ENCODE measurements at regions not wholly inside any gene's neighbourhood (a gene's known extent, or its start where the extent isn't known, plus 50 kb on each side); places are given as distances from the start of the nearest gene placed in this dataset.

DNA sequence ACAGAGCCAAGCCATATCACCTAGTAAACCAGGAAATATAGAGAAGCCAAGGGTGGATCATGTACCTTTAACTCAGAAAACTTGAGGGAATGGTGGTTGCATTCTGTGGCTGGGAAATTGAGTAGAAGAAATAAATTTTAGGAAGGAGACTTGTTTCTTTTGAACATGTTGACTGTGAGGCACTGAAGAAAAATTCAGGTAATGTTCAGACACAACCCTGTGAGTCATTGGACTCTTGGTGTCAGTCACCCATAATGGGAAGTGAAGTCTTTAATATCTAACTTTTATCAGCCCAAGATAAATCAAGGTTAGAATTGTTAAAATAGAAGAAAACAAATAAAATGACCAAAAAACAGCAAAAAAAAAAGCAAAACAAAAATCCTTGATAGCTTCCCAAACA lies 98.8 kb upstream of the GRIK2 start:
- H3K4me3 ChIP-seq (ENCODE audit: low read length), result no peak overlapping the region
- peaks cover 19% of the 10 kb centered on the region for H3K9me3 ChIP-seq (ENCODE audit: insufficient read depth, low read depth, low read length)
- no peaks in the 10 kb centered on the region for H3K4me1 ChIP-seq (ENCODE audit: insufficient read depth, low read length)
- no peaks in the 10 kb centered on the region for H3K27me3 ChIP-seq (ENCODE audit: insufficient read depth, low read length)
- no peak overlapping the region for H3K9ac ChIP-seq (ENCODE audit: low read depth, low read length)
- H3K36me3 ChIP-seq (ENCODE audit: insufficient read depth, low read length), result no peaks in the 10 kb centered on the region
- H3K27ac ChIP-seq (ENCODE audit: low read depth, low read length), result no peak overlapping the region

DNA sequence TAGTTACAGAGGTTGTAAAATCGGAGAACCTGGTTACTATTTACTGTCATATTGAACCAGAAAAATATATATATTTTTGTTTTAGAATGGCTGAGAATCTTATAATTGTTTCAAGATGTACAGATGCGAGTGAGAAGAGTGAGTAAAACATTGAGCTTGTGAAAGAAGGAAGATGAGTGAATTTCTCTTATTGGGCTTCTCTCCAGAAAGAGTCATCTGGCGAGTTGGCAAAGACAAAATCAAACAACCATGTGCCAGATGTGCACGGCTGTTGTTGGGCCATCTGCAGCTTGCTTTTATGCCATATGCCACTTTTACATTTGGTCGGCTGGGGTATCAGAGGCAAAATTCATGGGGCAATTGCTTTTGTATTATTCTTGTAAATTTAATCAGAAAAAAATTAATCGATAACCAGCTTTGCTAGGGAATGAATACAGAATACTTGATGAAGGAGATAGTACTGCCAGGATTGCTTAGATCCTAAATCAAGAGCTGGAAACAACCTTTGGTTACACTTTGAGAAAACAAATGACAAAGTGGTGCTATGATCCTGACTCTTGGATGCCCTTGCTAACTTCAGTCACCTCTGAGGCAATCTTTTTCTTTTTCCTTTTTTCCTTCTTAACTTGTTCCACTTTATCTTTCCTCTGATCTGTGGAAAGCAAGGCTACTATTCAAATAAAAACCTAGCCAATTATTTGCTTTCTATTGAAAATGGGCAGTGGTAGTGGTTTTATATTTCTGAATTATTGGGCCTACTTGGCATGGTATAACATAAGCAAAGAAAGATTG lies 97.1 kb upstream of the GRIK2 start:
- Histone ChIP-seq H3K9me3 (ENCODE audit: insufficient read depth, low read depth, low read length) (peaks cover 19% of the 10 kb centered on the region), H3K36me3 (ENCODE audit: insufficient read depth, low read length) (no peaks in the 10 kb centered on the region), H3K9ac (ENCODE audit: low read depth, low read length) (no peak overlapping the region), H3K4me3 (ENCODE audit: low read length) (no peak overlapping the region), H3K27me3 (ENCODE audit: insufficient read depth, low read length) (no peaks in the 10 kb centered on the region), H3K27ac (ENCODE audit: low read depth, low read length) (no peak overlapping the region), H3K4me1 (ENCODE audit: insufficient read depth, low read length) (no peaks in the 10 kb centered on the region)
- WGBS, result 81% methylated on average over 6 of the region's 6 CpGs

DNA sequence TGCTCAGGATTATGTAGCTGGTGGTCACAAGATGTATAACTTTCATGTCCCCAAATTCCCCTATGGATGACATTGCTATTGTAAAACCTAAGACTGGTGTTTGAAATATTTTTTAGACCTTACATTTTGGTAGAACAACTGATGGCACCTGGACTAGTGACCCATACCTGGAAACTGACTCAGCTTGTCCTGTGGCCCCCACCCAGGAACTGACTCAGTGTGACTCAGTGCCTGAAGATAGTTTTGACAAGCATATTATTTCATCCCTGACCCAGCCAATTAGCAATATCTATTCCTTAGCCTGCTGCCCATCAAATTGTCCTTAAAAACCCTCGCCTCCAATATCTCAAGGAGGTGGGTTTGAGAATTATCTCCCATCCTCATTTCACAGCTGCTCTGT lies 90.9 kb upstream of the GRIK2 start:
- Histone ChIP-seq H3K27ac (ENCODE audit: low read depth, low read length) (no peak overlapping the region), H3K9me3 (ENCODE audit: insufficient read depth, low read depth, low read length) (peaks cover 7% of the 10 kb centered on the region; the same call in 1 of the 2 replicates), H3K36me3 (ENCODE audit: insufficient read depth, low read length) (no peaks in the 10 kb centered on the region), H3K27me3 (ENCODE audit: insufficient read depth, low read length) (no peaks in the 10 kb centered on the region), H3K9ac (ENCODE audit: low read depth, low read length) (no peak overlapping the region), H3K4me1 (ENCODE audit: insufficient read depth, low read length) (no peaks in the 10 kb centered on the region), H3K4me3 (ENCODE audit: low read length) (no peak overlapping the region)
- 100% methylated on average over 1 of the region's 1 CpG for WGBS

DNA sequence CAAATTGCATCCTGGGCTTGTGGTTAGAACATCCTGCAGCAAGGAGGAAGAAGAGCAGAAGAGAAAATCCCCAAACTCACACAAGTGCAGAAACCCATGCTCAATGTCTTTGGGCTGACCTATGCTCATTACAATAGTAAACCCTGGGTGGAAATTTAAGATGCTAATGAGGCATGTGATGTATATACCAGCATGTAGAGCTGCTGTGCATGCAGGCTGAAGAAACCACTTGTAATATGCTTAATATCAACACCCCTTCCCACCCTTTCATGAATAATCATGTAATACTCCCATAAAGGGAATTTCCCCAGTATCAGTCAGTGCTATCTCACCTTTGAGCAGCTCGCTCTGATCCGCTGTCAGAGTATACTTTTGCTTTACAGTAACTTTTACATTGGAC lies 90.0 kb upstream of the GRIK2 start:
- Histone ChIP-seq H3K9ac (ENCODE audit: low read depth, low read length) (no peak overlapping the region), H3K36me3 (ENCODE audit: insufficient read depth, low read length) (no peaks in the 10 kb centered on the region), H3K4me1 (ENCODE audit: insufficient read depth, low read length) (no peaks in the 10 kb centered on the region), H3K9me3 (ENCODE audit: insufficient read depth, low read depth, low read length) (peaks cover 7% of the 10 kb centered on the region; the same call in 1 of the 2 replicates), H3K4me3 (ENCODE audit: low read length) (no peak overlapping the region), H3K27me3 (ENCODE audit: insufficient read depth, low read length) (no peaks in the 10 kb centered on the region), H3K27ac (ENCODE audit: low read depth, low read length) (no peak overlapping the region)
- WGBS, result 97% methylated on average over 2 of the region's 2 CpGs

GRCh38 chr6:101312652-101313051 lies 80.9 kb upstream of the GRIK2 start:
- Histone ChIP-seq H3K9ac (ENCODE audit: low read depth, low read length) (no peak overlapping the region), H3K27me3 (ENCODE audit: insufficient read depth, low read length) (no peaks in the 10 kb centered on the region), H3K4me3 (ENCODE audit: low read length) (no peak overlapping the region), H3K27ac (ENCODE audit: low read depth, low read length) (no peak overlapping the region), H3K36me3 (ENCODE audit: insufficient read depth, low read length) (no peaks in the 10 kb centered on the region), H3K9me3 (ENCODE audit: insufficient read depth, low read depth, low read length) (no peaks in the 10 kb centered on the region), H3K4me1 (ENCODE audit: insufficient read depth, low read length) (no peaks in the 10 kb centered on the region)
- 95% methylated on average over 2 of the region's 2 CpGs for WGBS

GRCh38 chr6:101322921-101323320 lies 70.6 kb upstream of the GRIK2 start:
- Histone ChIP-seq H3K36me3 (ENCODE audit: insufficient read depth, low read length) (no peaks in the 10 kb centered on the region), H3K9ac (ENCODE audit: low read depth, low read length) (no peak overlapping the region), H3K27me3 (ENCODE audit: insufficient read depth, low read length) (no peaks in the 10 kb centered on the region), H3K9me3 (ENCODE audit: insufficient read depth, low read depth, low read length) (no peaks in the 10 kb centered on the region), H3K27ac (ENCODE audit: low read depth, low read length) (no peak overlapping the region), H3K4me3 (ENCODE audit: low read length) (no peak overlapping the region), H3K4me1 (ENCODE audit: insufficient read depth, low read length) (peaks cover 9% of the 10 kb centered on the region; the same call in 1 of the 2 replicates)
- WGBS, result 78% methylated on average over 2 of the region's 2 CpGs

DNA sequence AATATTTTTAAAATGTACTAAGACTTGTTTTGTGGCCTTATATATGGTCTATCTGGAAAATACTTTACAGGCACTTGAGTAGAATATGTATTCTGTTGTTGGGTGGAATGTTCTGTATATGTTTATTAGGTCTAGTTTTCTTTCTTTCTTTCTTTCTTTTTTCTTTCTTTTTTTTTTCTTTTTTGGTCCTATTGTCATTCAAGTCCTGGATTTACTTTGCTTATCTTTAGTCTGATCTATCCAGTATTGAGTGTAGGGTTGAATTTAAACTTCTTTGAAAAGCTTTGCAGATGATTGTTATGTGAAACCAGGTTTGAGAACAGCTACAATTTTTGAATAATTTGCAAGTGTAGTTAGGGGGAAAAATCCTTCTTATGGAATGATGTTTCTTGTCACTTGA lies 67.1 kb upstream of the GRIK2 start:
- Histone ChIP-seq H3K36me3 (ENCODE audit: insufficient read depth, low read length) (no peaks in the 10 kb centered on the region), H3K27ac (ENCODE audit: low read depth, low read length) (no peak overlapping the region), H3K9me3 (ENCODE audit: insufficient read depth, low read depth, low read length) (no peaks in the 10 kb centered on the region), H3K4me1 (ENCODE audit: insufficient read depth, low read length) (peaks cover 9% of the 10 kb centered on the region; the same call in 1 of the 2 replicates), H3K9ac (ENCODE audit: low read depth, low read length) (no peak overlapping the region), H3K27me3 (ENCODE audit: insufficient read depth, low read length) (no peaks in the 10 kb centered on the region), H3K4me3 (ENCODE audit: low read length) (no peak overlapping the region)

DNA sequence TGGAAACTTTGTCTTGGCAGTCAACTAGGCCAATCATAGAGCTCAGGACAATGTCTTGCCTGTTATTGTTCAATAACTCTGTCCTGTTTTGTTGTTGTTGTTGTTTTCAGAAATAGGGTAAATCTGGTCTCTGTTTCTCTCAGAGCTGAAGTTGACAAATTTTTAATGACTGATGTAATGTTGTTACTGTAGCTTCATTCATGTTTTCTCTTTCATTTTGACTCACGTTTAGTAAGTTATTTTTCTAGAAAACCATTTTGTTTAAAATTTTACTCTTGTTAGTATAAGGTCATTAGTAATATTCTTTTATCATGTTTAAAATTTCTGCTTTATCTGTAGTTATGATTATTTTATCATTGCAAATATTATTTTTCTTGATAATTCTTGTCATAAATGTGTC lies 51.6 kb upstream of the GRIK2 start:
- no peak overlapping the region for H3K27ac ChIP-seq (ENCODE audit: low read depth, low read length)
- WGBS, result no CpG with 5 or more reads among the region's 1 CpG
- H3K4me1 ChIP-seq (ENCODE audit: insufficient read depth, low read length), result 0 out of 2 replicates have a peak, but pooled peaks cover 3% of the 10 kb centered on the region
- H3K9ac ChIP-seq (ENCODE audit: low read depth, low read length), result no peak overlapping the region
- no peaks in the 10 kb centered on the region for H3K27me3 ChIP-seq (ENCODE audit: insufficient read depth, low read length)
- no peaks in the 10 kb centered on the region for H3K9me3 ChIP-seq (ENCODE audit: insufficient read depth, low read depth, low read length)
- no peaks in the 10 kb centered on the region for H3K36me3 ChIP-seq (ENCODE audit: insufficient read depth, low read length)
- H3K4me3 ChIP-seq (ENCODE audit: low read length), result no peak overlapping the region

Measured in HUES64 (cell line).